Tibial nerve (tissue), 4 donors: ENCODE measurements at regions not wholly inside any gene's neighbourhood (a gene's known extent, or its start where the extent isn't known, plus 50 kb on each side); places are given as distances from the start of the nearest gene placed in this dataset.

Experiments used
- CTCF ChIP-seq, 5 experiments: fragments of 200-600 bp in 3 of 5; fragments of 450-650 bp in 2 of 5; sonication (generic) in 3 of 5; IDR thresholded peaks; one replicate each; pipeline ENCODE4 v1.5.1; 2016 to 2019; ENCODE audit warnings: antibody characterized with exemption in 5 of 5, mild to moderate bottlenecking in 3 of 5, moderate library complexity in 2 of 5
- EP300 ChIP-seq, 2 donors: sonication (generic); formaldehyde crosslinking; IDR thresholded peaks; one replicate each; pipeline ENCODE4 v1.6.1; 2017; ENCODE audit warnings: antibody characterized with exemption in 2 of 2, mild to moderate bottlenecking in 1 of 2

GRCh38 chrX:40177117-40177430 is 79.3 kb upstream of the BCOR start:
- TF ChIP-seq EP300 (IDR thresholded peaks at IDR 0.05): no peak
- TF ChIP-seq CTCF (IDR thresholded peaks at IDR 0.05): no peak
